ENCODE measurements at regions not wholly inside any gene's neighbourhood (a gene's known extent, or its start where the extent isn't known, plus 50 kb on each side); places are given as distances from the start of the nearest gene placed in this dataset.

DNA sequence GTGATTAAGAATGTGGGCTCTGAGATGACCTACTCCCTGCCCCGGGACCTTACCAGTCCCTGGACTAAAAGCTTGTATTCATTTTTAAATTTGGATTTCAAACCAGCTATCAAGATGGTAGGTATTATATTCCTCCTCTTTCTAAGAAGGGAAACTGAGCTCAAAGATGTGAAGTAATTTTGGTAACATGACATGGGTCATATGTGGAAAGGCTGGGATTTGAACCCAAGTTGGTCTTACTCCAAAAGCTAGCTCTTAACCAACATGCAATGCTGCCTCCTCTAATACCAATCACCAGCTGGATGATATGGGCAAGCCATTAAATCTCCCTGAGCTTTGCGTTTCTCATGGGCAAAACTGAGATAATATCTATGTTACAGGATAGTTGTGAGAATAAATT lies 166.4 kb upstream of the SLC38A2 start:
- Histone ChIP-seq H3K4me3 (replicated peaks in 1 of 3; ENCODE audit: insufficient read depth in 1 of 3, low read depth in 1 of 3, low read length in 3 of 3) (no peak overlapping the region), H3K27me3 (ENCODE audit: control insufficient read depth in 2 of 2, insufficient read depth in 2 of 2, low read length in 2 of 2) (no peaks in the 10 kb centered on the region), H3K9ac (replicated peaks; ENCODE audit: extremely low read depth, insufficient read depth, low read length) (no peak overlapping the region), H3K27ac (ENCODE audit: insufficient read depth, low read depth, low read length) (no peak overlapping the region), H3K9me1 (replicated peaks; ENCODE audit: control insufficient read depth, extremely low read depth, insufficient read depth, low read length) (no peaks in the 10 kb centered on the region), H4K20me1 (replicated peaks; ENCODE audit: control insufficient read depth, extremely low read depth, insufficient read depth, low read length) (no peaks in the 10 kb centered on the region), H3K36me3 (ENCODE audit: control insufficient read depth in 2 of 2, extremely low read depth in 1 of 2, insufficient read depth in 2 of 2, low read length in 2 of 2) (no peaks in the 10 kb centered on the region), H3K4me2 (ENCODE audit: insufficient read depth, low read length) (no peak overlapping the region), H3K79me2 (ENCODE audit: control insufficient read depth, insufficient read depth, low read length) (no peaks in the 10 kb centered on the region), H3K9me3 (replicated peaks; ENCODE audit: control insufficient read depth, insufficient read depth, low read length) (no peaks in the 10 kb centered on the region), H2AFZ (ENCODE audit: low read depth, low read length) (no peak overlapping the region), H3K4me1 (ENCODE audit: control insufficient read depth, extremely low read depth, insufficient read depth, low read length) (peaks cover 10% of the 10 kb centered on the region)
- no peak for TF ChIP-seq MYC (IDR thresholded peaks at IDR 0.05; ENCODE audit: low read depth, low read length)
- no peak for TF ChIP-seq EZH2 (IDR thresholded peaks at IDR 0.05; ENCODE audit: borderline replicate concordance, low read depth, low read length, severe bottlenecking)
- no peak for TF ChIP-seq FOS (IDR thresholded peaks at IDR 0.05; ENCODE audit: borderline replicate concordance, insufficient read depth, low read length)
- TF ChIP-seq, protein P1, sequence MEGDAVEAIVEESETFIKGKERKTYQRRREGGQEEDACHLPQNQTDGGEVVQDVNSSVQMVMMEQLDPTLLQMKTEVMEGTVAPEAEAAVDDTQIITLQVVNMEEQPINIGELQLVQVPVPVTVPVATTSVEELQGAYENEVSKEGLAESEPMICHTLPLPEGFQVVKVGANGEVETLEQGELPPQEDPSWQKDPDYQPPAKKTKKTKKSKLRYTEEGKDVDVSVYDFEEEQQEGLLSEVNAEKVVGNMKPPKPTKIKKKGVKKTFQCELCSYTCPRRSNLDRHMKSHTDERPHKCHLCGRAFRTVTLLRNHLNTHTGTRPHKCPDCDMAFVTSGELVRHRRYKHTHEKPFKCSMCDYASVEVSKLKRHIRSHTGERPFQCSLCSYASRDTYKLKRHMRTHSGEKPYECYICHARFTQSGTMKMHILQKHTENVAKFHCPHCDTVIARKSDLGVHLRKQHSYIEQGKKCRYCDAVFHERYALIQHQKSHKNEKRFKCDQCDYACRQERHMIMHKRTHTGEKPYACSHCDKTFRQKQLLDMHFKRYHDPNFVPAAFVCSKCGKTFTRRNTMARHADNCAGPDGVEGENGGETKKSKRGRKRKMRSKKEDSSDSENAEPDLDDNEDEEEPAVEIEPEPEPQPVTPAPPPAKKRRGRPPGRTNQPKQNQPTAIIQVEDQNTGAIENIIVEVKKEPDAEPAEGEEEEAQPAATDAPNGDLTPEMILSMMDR (IDR thresholded peaks at IDR 0.05; ENCODE audit: extremely low read depth in 1 of 2, insufficient read depth in 1 of 2, low read depth in 1 of 2, low read length in 2 of 2): no peak
- TF ChIP-seq, protein P2, sequence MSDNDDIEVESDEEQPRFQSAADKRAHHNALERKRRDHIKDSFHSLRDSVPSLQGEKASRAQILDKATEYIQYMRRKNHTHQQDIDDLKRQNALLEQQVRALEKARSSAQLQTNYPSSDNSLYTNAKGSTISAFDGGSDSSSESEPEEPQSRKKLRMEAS (IDR thresholded peaks at IDR 0.05; ENCODE audit: insufficient read depth, insufficient read length): no peak
- TF ChIP-seq POLR2A (IDR thresholded peaks at IDR 0.05; ENCODE audit: low read depth, low read length): no peak
- TF ChIP-seq POLR2AphosphoS5 (IDR thresholded peaks at IDR 0.05; ENCODE audit: insufficient read depth, low read depth, low read length): no peak
- TF ChIP-seq JUN (IDR thresholded peaks at IDR 0.05; ENCODE audit: borderline replicate concordance, insufficient read depth, insufficient read length, low read depth): no peak
- TF ChIP-seq GATA2 (IDR thresholded peaks at IDR 0.05; ENCODE audit: insufficient read depth, insufficient read length, low read depth, low read length): no peak
- no peak for FAIRE-seq
- intact Hi-C loops (cut with micrococcal nuclease): no loop called here
- ChIA-PET POLR2A (no interaction called here), CTCF (no interaction called here)
- DNase-seq (ENCODE audit: low read depth, low spot score): no peak
- dilution Hi-C loops (cut with MboI; ENCODE audit: extremely low pct_ligation_motif_present, low sequenced_read_pairs): no loop called here
- no TSS peak for BruUV-seq (replicated peaks)

Measured in endothelial cell of umbilical vein (primary cell).